CD14-positive monocyte (primary cell): ENCODE measurements at regions not wholly inside any gene's neighbourhood (a gene's known extent, or its start where the extent isn't known, plus 50 kb on each side); places are given as distances from the start of the nearest gene placed in this dataset.

Experiments used
- DNase-seq, 3 donors: peaks; one replicate each; pipeline ENCODE4 v3.0.0-alpha.2; 2011 to 2022
- H2AFZ ChIP-seq: 2 replicates; pipeline ENCODE4 v1.6.0; 2012; ENCODE audit warnings: mild to moderate bottlenecking, low read depth, low read length, inconsistent platforms; ENCODE audit not compliant: insufficient read depth, poor library complexity, severe bottlenecking
- H3K27ac ChIP-seq, 2 donors: 1 replicate in 1 of 2; 2 replicates in 1 of 2; pipeline ENCODE4 v1.5.1; 2012 to 2013; ENCODE audit warnings: low read length in 2 of 2, control low read depth in 1 of 2, inconsistent platforms in 1 of 2, low read depth in 1 of 2, mild to moderate bottlenecking in 1 of 2
- H3K27me3 ChIP-seq, 2 donors: one replicate each; pipeline versions ENCODE4 v1.6.0 to v1.6.1; 2011 to 2013; ENCODE audit warnings: low read length in 2 of 2; ENCODE audit not compliant: control insufficient read depth in 2 of 2, insufficient read depth in 2 of 2
- H3K36me3 ChIP-seq, 2 donors: replicated peaks in 1 of 2; 1 replicate in 1 of 2; 2 replicates in 1 of 2; pipeline versions ENCODE4 v1.5.1 to v1.6.1; 2012 to 2013; ENCODE audit warnings: low read length in 2 of 2, control low read depth in 1 of 2, inconsistent platforms in 1 of 2, mild to moderate bottlenecking in 1 of 2; ENCODE audit not compliant: insufficient read depth in 2 of 2, control insufficient read depth in 1 of 2
- H3K4me1 ChIP-seq, 2 donors: 1 replicate in 1 of 2; 2 replicates in 1 of 2; pipeline versions ENCODE4 v1.5.1 to v1.6.1; 2012 to 2013; ENCODE audit warnings: low read length in 2 of 2, control low read depth in 1 of 2, inconsistent platforms in 1 of 2, mild to moderate bottlenecking in 1 of 2, moderate library complexity in 1 of 2; ENCODE audit not compliant: insufficient read depth in 2 of 2, control insufficient read depth in 1 of 2
- H3K4me2 ChIP-seq: replicated peaks from 2 replicates; pipeline ENCODE3; 2012; ENCODE audit warnings: low read length, moderate library complexity, mild to moderate bottlenecking; ENCODE audit not compliant: poor library complexity, severe bottlenecking; ENCODE audit errors: extremely low read depth
- H3K4me3 ChIP-seq, 3 experiments: fragments of 200-600 bp in 1 of 3; sonication (generic) in 1 of 3; replicated peaks in 1 of 3; 1 replicate in 2 of 3; 2 replicates in 1 of 3; pipeline ENCODE4 v1.5.1; 2011 to 2013; ENCODE audit warnings: low read length in 3 of 3, mild to moderate bottlenecking in 3 of 3, control low read depth in 2 of 3, low read depth in 2 of 3, inconsistent platforms in 1 of 3, moderate library complexity in 1 of 3
- H3K79me2 ChIP-seq: 2 replicates; pipeline ENCODE4 v1.6.0; 2012; ENCODE audit warnings: mild to moderate bottlenecking, control low read depth, inconsistent platforms, low read length, moderate library complexity; ENCODE audit not compliant: insufficient read depth
- H3K9ac ChIP-seq: 2 replicates; pipeline ENCODE4 v1.6.0; 2017; ENCODE audit warnings: low read length, mild to moderate bottlenecking; ENCODE audit not compliant: insufficient read depth, poor library complexity, severe bottlenecking
- H3K9me3 ChIP-seq, 2 donors: replicated peaks in 1 of 2; 1 replicate in 1 of 2; 2 replicates in 1 of 2; pipeline versions ENCODE4 v1.5.1 to v1.6.1; 2012 to 2013; ENCODE audit warnings: low read length in 2 of 2, control low read depth in 1 of 2; ENCODE audit not compliant: control insufficient read depth in 1 of 2, insufficient read depth in 1 of 2
- H4K20me1 ChIP-seq: 2 replicates; pipeline ENCODE4 v1.6.0; 2012; ENCODE audit warnings: mild to moderate bottlenecking, low read length, control low read depth, moderate library complexity; ENCODE audit not compliant: insufficient read depth
- H3K27ac Mint-ChIP-seq, 7 donors: one replicate each; pipeline ENCODE4 v1.8.0; 2020; ENCODE audit warnings: mild to moderate bottlenecking in 7 of 7, mixed read lengths in 7 of 7, moderate library complexity in 6 of 7, inconsistent platforms in 2 of 7
- H3K27me3 Mint-ChIP-seq, 3 donors: one replicate each; pipeline ENCODE4 v1.8.0; 2021 to 2022; ENCODE audit warnings: low read depth in 3 of 3, mild to moderate bottlenecking in 3 of 3, mixed read lengths in 3 of 3, moderate library complexity in 3 of 3, inconsistent platforms in 1 of 3
- H3K36me3 Mint-ChIP-seq, 2 donors: one replicate each; pipeline ENCODE4 v1.8.0; 2020; ENCODE audit warnings: mixed read lengths in 2 of 2, inconsistent platforms in 1 of 2, mild to moderate bottlenecking in 1 of 2
- H3K4me1 Mint-ChIP-seq: one replicate; pipeline ENCODE4 v1.8.0; 2020; ENCODE audit warnings: mild to moderate bottlenecking, mixed read lengths
- H3K4me3 Mint-ChIP-seq, 2 donors: one replicate each; pipeline ENCODE4 v1.8.0; 2020; ENCODE audit warnings: mild to moderate bottlenecking in 2 of 2, mixed read lengths in 2 of 2, moderate library complexity in 1 of 2
- H3K9me3 Mint-ChIP-seq, 7 donors: one replicate each; pipeline ENCODE4 v1.8.0; 2020 to 2022; ENCODE audit warnings: mixed read lengths in 7 of 7, mild to moderate bottlenecking in 6 of 7, moderate library complexity in 6 of 7, inconsistent platforms in 2 of 7
- CTCF ChIP-seq: fragments of 200-600 bp; IDR thresholded peaks from one replicate; pipeline ENCODE4 v1.8.0; 2022; ENCODE audit warnings: antibody characterized with exemption, mild to moderate bottlenecking
- WGBS: methylation state at CpG from one replicate; pipeline ENCODE4 v1.1.5; 2013; ENCODE audit warnings: missing lambda C conversion rate; ENCODE audit not compliant: insufficient coverage; 5-methylcytosine and 5-hydroxymethylcytosine counted together
- intact Hi-C, 2 donors: fragments of 100-400 bp; cut with micrococcal nuclease; formaldehyde crosslinking; loops; one replicate each; pipeline versions ENCODE4 v1.15.0 to v1.15.1; 2023

DNA sequence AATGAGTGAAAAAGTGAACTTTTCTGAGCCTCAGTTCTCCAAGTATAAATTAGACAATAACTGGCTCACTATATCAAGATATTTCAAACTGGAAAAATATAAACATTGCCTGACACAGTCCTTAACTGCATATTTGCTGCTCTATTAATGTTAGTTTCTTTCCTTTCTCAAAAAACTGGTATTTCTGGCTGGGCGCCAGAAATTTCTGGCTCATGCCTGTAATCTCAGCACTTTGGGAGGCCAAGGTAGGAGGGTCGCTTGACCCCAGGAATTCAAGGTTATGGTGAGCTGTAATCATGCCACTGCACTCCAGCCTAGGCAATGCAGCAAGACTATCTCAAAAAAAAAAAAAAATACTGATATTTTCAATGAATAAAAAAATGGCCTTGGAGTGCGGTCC is 227.0 kb downstream of the MAGEB17 start:
- intact Hi-C loops: no loop called here
- no CpG with 5 or more reads among the region's 3 CpGs for WGBS
- peaks cover 0 to 3% (median 2%) of the 10 kb centered on the region in 3 donors for H3K27me3 Mint-ChIP-seq
- no peaks in the 10 kb centered on the region for H3K9me3 ChIP-seq
- H3K36me3 ChIP-seq: no peaks in the 10 kb centered on the region
- H3K4me2 ChIP-seq: no peak overlapping the region
- H3K27ac Mint-ChIP-seq: no peak overlapping the region
- H3K4me1 Mint-ChIP-seq: no peaks in the 10 kb centered on the region
- peaks cover 0 to 9% of the 10 kb centered on the region in 2 donors for H3K27me3 ChIP-seq
- no peaks in the 10 kb centered on the region for H4K20me1 ChIP-seq
- H3K9ac ChIP-seq: no peak overlapping the region
- no peaks in the 10 kb centered on the region for H3K79me2 ChIP-seq
- DNase-seq: no peak
- no peak overlapping the region for H3K27ac ChIP-seq
- no peak overlapping the region for H3K4me3 ChIP-seq
- H3K9me3 Mint-ChIP-seq: peaks cover 0 to 2% (median 0%) of the 10 kb centered on the region in 7 donors
- no peaks in the 10 kb centered on the region for H3K4me1 ChIP-seq
- no peak overlapping the region for H2AFZ ChIP-seq
- H3K36me3 Mint-ChIP-seq: no peaks in the 10 kb centered on the region
- no peak for TF ChIP-seq CTCF
- H3K4me3 Mint-ChIP-seq: no peak overlapping the region

GRCh38 chrX:16403808-16404207 is 236.5 kb downstream of the MAGEB17 start:
- H4K20me1 ChIP-seq: no peaks in the 10 kb centered on the region
- H3K4me3 ChIP-seq: no peak overlapping the region
- no peak for TF ChIP-seq CTCF
- no peak overlapping the region for H3K4me2 ChIP-seq
- peaks cover 0 to 6% (median 1%) of the 10 kb centered on the region in 3 donors for H3K27me3 Mint-ChIP-seq
- DNase-seq: no peak
- H3K9ac ChIP-seq: no peak overlapping the region
- no CpG with 5 or more reads among the region's 2 CpGs for WGBS
- H3K27me3 ChIP-seq: peaks cover 0 to 15% of the 10 kb centered on the region in 2 donors
- no peak overlapping the region for H2AFZ ChIP-seq
- no peaks in the 10 kb centered on the region for H3K79me2 ChIP-seq
- no peaks in the 10 kb centered on the region for H3K4me1 ChIP-seq
- no peak overlapping the region for H3K27ac ChIP-seq
- no peaks in the 10 kb centered on the region for H3K9me3 ChIP-seq
- H3K4me1 Mint-ChIP-seq: no peaks in the 10 kb centered on the region
- no peaks in the 10 kb centered on the region for H3K36me3 Mint-ChIP-seq
- peaks cover 0 to 6% (median 0%) of the 10 kb centered on the region in 7 donors for H3K9me3 Mint-ChIP-seq
- H3K36me3 ChIP-seq: no peaks in the 10 kb centered on the region
- no peak overlapping the region for H3K27ac Mint-ChIP-seq
- intact Hi-C loops: no loop called here
- no peak overlapping the region for H3K4me3 Mint-ChIP-seq
